Activated CD4-positive, alpha-beta T cell treated with anti-CD3 and anti-CD28 coated beads for 24 hours (primary cell): ENCODE measurements at regions not wholly inside any gene's neighbourhood (a gene's known extent, or its start where the extent isn't known, plus 50 kb on each side); places are given as distances from the start of the nearest gene placed in this dataset.

Experiments
- DNase-seq, 2 donors: peaks; one replicate each; pipeline ENCODE4 v3.0.0-alpha.2; 2020; ENCODE audit warnings: low read depth in 2 of 2

GRCh38 chr15:70284438-70285214, 186.9 kb upstream of the TLE3 start:
- DNase-seq, result no peak

DNA sequence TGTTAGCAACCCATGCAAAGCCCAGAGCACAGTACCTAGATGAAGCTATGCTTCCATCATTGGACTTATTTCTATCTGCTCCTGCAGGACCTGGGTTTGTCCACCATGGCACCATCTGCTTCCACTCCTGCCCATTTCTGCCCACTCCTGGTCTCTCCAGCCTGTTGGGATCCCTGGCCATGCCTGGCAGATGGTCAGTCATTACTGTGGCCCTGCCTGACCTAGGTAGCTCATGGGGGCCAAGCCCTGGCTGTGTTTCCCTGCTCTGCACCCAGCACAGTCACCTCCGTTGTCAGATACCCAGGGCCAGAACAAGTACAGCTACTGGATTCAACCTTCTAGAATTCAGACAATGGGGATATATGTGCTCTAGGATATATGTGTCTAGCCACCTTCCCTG, 185.8 kb upstream of the TLE3 start:
- DNase-seq, result no peak

DNA sequence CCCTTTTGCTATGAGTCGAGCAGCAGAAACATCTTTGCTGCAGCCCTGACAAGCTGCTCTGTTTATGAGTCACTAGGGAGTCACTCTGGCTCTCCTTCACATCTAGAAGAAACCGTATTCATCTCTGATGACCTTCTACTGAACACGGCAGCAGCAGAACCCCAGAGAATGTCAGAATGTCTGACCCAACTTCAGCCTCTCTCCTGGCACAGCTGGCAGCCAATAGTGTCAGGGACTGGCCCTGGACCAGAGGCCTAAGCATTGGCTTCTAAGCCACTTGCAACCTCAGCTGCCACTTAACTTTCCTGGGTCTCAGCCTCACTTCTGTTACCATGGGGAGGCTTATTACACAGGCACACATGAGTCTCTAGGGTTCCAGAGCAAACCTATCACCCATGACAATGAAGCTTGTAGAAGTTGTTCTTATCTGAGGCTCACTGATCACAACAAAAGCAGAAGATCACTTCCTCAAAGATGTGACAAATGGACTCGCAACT, 184.1 kb upstream of the TLE3 start:
- DNase-seq, result no peak

DNA sequence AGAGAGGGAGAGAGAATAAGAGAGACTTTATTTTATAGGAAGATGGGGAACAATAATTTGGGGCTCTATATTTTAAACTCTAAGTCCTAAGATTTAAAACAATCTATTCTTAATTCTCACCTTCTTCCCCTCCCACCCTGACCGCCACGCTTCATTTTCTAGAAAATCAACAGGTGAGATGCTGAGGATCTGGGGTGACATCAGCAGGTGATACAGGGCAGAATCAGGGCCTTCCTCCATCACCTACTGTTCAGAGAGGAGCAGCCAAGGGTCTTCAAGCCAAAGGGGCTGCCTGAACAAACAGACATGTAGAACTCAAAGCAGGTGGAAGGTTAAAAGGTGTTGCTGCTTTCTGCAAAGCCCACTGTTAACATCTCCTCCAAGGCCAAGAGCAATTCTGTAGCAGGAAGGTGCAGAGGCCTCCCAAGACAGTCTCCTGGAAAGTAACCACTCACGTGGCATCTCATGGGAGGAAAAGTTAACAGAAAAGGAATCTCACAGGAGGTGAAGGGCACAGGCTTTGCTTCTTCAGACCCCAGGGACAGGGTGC, 183.6 kb upstream of the TLE3 start:
- DNase-seq, result no peak

DNA sequence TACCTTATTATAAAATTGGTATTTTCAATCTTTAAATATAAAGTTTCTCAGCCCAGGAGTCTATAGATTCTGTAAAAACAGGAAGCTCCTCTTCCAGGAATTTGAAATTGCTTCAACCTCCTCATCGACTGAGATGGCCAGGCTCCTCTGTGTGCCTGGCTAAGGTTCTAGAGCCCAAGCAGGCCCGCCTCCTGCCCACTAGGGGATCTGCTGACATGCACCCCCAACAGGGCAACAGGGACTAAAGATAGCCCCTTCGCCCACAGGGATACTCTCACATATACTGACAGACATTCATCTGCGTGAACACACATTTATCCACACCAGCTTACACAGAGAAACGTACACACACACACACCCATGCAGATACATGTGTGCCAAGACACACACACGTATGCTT, 183.1 kb upstream of the TLE3 start:
- no peak for DNase-seq

DNA sequence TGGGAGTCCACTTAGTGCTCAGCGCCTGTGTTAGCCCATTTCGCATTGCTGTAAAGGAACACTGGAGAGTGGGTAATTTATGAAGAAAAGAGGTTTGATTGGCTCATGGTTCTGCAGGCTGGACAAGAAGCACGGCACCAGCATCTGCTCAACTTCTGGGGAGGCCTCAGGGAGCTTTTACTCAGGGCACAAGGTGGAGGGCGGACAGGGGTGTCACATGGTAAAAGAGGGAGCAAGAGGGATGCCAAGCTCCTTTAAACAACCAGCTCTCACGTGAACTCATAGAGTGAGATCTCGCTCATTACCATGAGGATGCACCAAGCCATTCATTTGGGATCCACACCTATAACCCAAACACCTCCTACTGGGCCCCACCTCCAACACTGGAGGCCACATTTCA, 181.4 kb upstream of the TLE3 start:
- DNase-seq, result no peak

- no peak for DNase-seq
Observed at GRCh38 chr15:70278644-70279043, 180.9 kb upstream of the TLE3 start.

GRCh38 chr15:70277556-70277955, 179.8 kb upstream of the TLE3 start:
- no peak for DNase-seq

DNA sequence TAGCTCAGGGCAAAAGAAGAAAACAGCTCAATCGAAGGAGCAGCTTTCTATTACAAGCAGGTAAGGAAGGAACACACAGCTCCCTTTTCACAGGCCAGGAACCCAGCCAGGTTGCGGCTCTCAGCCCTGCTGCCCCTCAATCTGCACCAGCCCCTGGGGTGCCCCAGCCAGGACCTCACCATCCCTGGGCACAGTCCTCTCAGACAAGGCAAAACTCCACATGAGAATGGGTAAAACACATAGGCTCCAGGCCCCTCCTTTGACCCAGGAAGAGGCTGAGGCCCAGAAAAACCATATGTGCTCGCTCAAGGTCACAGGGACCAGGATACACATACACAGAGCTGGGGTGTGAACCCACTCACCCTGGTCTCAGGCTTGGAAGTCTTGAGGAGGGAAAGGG, 178.7 kb upstream of the TLE3 start:
- DNase-seq, result no peak

- DNase-seq, result no peak
Observed at GRCh38 chr15:70275461-70276138, 177.9 kb upstream of the TLE3 start.

GRCh38 chr15:70274908-70275307, 177.2 kb upstream of the TLE3 start:
- no peak for DNase-seq

- DNase-seq, result no peak
Observed at GRCh38 chr15:70274255-70274880, 176.7 kb upstream of the TLE3 start.

DNA sequence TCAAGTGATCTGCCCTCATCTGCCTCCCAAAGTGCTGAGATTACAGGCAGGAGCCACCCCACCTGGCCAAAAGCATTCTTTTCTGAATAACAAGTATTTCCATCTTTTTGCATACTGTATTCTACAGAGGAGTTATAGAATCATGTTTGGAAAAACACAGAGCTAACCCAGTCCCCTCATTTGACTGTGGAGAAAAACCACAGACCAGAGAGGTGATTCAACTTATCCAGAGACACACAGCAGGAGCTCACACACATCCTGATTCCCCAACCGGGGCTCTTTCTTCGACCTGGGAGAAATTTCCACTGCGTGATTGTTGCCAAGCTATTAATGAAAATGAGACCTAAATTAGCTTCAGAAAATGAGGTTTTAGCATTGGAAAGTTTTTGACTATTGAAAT, 176.1 kb upstream of the TLE3 start:
- no peak for DNase-seq

DNA sequence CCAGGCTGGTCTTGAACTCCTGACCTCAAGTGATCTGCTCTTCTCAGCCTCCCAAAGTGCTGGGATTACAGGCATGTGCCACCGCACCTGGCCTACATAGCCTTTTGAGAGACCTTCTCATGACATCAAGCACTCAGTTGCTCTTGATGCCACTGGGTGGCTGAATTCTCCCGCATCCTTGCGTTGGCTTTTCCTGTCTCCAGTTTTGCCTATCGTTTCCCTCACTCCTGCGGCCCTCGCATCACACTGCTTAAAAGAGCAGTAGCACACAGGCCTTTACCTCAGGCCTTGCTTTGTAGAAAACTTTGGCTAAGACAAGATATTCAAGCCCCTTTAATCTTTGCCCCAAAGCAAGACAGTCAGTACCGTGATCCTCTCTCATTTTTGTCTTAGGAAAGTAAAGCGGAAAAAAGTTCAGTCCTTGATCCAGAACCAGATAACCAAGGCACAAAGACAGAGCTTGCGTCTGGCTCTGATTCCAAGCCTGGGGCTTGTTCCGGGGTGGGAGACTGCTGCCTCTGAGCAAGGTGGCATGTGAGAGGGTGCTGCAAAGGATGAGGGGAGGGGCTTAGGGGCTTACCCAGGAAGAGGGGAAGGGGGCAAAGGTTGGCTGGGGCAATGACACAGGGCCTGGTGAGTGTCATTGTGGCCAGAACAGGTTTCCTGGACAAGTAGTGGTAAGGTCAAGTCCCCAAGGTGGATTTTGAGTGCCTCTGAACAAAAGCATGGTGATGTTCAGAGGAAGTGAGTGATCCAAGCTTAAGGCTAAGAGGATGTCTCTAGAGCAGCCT, 175.0 kb upstream of the TLE3 start:
- no peak for DNase-seq

GRCh38 chr15:70271422-70272088, 173.8 kb upstream of the TLE3 start:
- DNase-seq, result no peak

DNA sequence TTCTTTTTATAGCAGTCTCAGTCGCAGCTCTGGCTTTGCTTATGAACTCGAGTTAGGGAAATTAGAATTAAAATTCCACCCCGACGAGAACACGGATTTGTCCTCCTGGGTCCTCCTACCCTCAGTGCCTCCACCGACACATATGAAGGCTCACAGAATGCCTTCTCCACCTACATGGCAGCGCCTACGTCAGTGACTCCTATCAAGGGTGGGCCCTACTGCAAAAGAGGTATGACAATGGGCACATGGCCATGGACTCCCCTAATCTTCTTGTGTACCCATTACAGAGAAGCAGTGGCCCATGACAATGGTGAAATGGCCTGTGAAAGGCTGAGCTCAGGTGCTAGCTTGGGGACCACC, 173.0 kb upstream of the TLE3 start:
- no peak for DNase-seq

DNA sequence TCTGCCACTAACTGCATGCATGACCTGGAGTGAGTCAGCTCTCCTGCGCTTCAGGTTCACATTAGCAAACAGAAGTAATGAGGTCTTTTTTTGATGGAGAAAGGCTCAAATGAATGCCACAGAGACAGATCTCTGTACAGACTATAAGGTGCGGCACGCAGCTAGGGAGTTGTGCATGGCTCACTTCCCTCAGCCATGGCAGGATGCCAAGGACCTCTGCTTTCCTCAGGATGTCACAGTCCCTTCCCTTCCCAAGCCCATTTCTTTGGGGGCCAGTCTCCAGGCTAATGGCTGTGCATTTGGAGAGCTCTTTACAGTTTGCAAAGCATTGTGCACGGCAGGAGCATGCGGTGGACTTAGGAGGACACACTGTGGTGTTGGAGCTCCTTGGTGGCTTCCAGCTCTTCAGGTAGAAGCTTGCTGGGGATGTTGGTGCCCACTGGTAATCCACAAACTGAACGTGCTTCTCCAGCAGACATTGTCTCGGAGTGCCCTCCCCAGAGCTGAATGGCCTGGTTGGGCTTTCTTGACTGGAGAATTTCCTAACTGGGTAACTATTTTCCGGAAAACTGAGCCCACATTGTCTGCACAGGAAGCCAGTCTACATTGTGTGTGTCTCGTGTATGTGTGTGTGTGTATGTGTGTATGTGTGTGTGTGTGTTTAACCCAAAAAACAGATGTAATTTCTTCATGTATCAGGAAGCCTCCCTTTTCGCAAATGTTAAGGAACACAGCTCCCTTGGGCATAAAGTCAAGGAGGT, 172.5 kb upstream of the TLE3 start:
- no peak for DNase-seq

DNA sequence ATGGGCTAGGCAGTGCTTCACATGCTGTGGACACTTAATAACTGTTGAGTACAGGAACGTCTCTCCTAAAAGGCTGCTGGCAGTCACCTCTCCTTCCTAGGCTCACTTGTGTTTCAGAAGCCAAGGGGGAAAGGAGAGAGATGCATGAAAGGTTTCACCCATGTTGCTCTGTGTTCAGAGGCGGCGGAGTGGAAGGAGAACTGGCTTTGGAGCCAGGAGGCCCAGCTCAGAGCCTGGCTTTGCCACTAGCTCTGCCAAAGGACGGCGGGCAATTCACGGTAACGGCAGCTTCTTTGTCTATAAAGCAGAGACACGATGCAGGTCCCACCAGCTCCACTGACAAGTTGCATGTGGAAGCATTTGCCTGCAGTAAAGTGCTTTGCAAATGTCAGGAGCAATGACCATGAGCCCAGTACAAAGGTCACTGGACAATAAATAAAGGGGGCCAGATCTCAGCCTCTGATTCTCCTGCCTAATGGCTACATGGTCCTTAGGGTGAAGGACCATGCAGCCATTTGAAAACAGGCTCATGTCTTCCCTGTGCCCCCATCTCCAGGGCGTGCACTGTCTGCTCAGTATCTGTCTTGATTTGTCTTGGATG, 171.7 kb upstream of the TLE3 start:
- DNase-seq, result no peak

DNA sequence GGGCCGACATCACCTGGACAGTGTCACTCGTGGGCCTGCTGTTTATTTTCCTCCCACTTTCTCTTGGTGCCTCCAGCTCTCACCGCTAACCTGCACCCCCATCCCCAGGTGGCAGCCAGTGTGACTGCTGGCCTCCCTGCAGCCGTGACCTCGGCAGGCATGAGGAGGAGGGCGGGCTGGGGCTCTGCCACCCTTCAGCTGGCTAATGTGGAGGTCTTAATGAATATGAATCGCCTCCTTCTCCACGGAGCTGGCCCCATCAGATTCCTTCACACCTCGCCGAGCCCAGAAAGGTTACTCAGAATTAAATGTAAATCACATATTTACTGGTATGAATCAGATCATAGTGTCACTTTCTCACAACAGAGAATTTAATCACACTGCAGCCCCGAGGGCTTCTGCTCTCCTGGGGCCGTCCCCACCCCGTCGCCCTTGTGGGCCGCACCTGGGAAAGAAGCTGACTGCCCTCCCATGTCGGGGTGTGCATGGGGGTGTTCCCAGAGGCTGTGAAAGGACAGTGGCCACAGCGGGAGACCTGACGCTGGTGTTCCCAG, 171.1 kb upstream of the TLE3 start:
- no peak for DNase-seq

GRCh38 chr15:70267879-70268278, 170.2 kb upstream of the TLE3 start:
- DNase-seq, result no peak
